Upper lobe of left lung (tissue), 4 donors: ENCODE measurements at regions not wholly inside any gene's neighbourhood (a gene's known extent, or its start where the extent isn't known, plus 50 kb on each side); places are given as distances from the start of the nearest gene placed in this dataset.

ENCODE experiments used
- EP300 ChIP-seq, 4 donors: sonication (generic); formaldehyde crosslinking; IDR thresholded peaks; one replicate each; pipeline ENCODE4 v1.5.1; 2017; ENCODE audit warnings: antibody characterized with exemption in 4 of 4, control low read depth in 2 of 4
- POLR2A ChIP-seq, 4 donors: fragments of 450-650 bp; IDR thresholded peaks; one replicate each; pipeline ENCODE4 v1.5.1; 2016 to 2017; ENCODE audit warnings: antibody characterized with exemption in 4 of 4, mild to moderate bottlenecking in 2 of 4
- POLR2AphosphoS5 ChIP-seq, 2 donors: sonication (generic); formaldehyde crosslinking; IDR thresholded peaks; one replicate each; pipeline ENCODE4 v1.5.1; 2017; ENCODE audit warnings: antibody characterized with exemption in 2 of 2
- TF ChIP-seq, protein P1 (sequence below), 6 experiments: fragments of 450-650 bp in 4 of 6; fragments of 200-600 bp in 2 of 6; sonication (generic) in 2 of 6; IDR thresholded peaks; one replicate each; pipeline ENCODE4 v1.5.1; 2016 to 2019; ENCODE audit warnings: antibody characterized with exemption in 6 of 6

DNA sequence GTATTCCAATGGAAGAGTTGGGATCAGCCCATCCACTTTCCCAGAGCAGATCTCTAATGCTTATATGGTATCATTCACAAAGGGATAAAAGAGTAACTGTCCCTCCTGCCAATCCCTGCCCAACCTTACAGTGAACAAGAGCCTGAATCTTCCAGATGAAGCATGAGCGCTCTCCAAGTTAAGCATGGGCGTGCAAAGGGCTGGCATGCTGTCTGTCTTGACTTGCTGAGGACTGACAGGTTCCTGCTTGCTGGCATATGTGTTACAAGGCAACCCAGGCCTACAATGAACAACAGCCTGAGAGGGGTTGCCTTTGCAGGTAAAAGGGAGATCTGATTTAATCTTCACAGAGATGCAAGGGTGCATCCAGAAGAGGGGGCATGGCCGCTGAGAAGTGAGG is 155.6 kb upstream of the SOD1 start:
- TF ChIP-seq, protein P1, sequence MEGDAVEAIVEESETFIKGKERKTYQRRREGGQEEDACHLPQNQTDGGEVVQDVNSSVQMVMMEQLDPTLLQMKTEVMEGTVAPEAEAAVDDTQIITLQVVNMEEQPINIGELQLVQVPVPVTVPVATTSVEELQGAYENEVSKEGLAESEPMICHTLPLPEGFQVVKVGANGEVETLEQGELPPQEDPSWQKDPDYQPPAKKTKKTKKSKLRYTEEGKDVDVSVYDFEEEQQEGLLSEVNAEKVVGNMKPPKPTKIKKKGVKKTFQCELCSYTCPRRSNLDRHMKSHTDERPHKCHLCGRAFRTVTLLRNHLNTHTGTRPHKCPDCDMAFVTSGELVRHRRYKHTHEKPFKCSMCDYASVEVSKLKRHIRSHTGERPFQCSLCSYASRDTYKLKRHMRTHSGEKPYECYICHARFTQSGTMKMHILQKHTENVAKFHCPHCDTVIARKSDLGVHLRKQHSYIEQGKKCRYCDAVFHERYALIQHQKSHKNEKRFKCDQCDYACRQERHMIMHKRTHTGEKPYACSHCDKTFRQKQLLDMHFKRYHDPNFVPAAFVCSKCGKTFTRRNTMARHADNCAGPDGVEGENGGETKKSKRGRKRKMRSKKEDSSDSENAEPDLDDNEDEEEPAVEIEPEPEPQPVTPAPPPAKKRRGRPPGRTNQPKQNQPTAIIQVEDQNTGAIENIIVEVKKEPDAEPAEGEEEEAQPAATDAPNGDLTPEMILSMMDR (IDR thresholded peaks at IDR 0.05), result no peak
- TF ChIP-seq POLR2AphosphoS5 (IDR thresholded peaks at IDR 0.05) (no peak), EP300 (IDR thresholded peaks at IDR 0.05) (no peak), POLR2A (IDR thresholded peaks at IDR 0.05) (no peak)
